Liver (tissue), 8 donors: ENCODE measurements at regions not wholly inside any gene's neighbourhood (a gene's known extent, or its start where the extent isn't known, plus 50 kb on each side); places are given as distances from the start of the nearest gene placed in this dataset.

Experiments used
- DNase-seq: peaks from one replicate; pipeline ENCODE4 v3.0.0-alpha.2; 2017; ENCODE audit warnings: low spot score
- H3K27ac ChIP-seq, 2 donors: one replicate each; pipeline ENCODE4 v1.7.0; 2013; ENCODE audit warnings: inconsistent platforms in 2 of 2, low read length in 2 of 2, control low read depth in 1 of 2, low read depth in 1 of 2, mild to moderate bottlenecking in 1 of 2
- H3K27me3 ChIP-seq, 4 donors: one replicate each; pipeline versions ENCODE4 v1.6.1 to v1.7.0; 2013; ENCODE audit warnings: low read length in 3 of 4, inconsistent platforms in 1 of 4, mild to moderate bottlenecking in 1 of 4, moderate library complexity in 1 of 4; ENCODE audit not compliant: control insufficient read depth in 4 of 4, insufficient read depth in 4 of 4
- H3K36me3 ChIP-seq, 4 donors: one replicate each; pipeline versions ENCODE4 v1.6.1 to v1.7.0; 2013; ENCODE audit warnings: low read length in 3 of 4, mild to moderate bottlenecking in 3 of 4, low read depth in 1 of 4, moderate library complexity in 1 of 4; ENCODE audit not compliant: control insufficient read depth in 4 of 4, insufficient read depth in 3 of 4
- H3K4me1 ChIP-seq, 4 donors: one replicate each; pipeline versions ENCODE4 v1.6.1 to v1.7.0; 2013; ENCODE audit warnings: low read length in 3 of 4, mild to moderate bottlenecking in 3 of 4, moderate library complexity in 1 of 4; ENCODE audit not compliant: control insufficient read depth in 4 of 4, insufficient read depth in 4 of 4
- H3K4me3 ChIP-seq, 3 donors: one replicate each; pipeline versions ENCODE4 v1.6.1 to v1.7.0; 2013; ENCODE audit warnings: low read length in 3 of 3, control low read depth in 1 of 3, low read depth in 1 of 3, mild to moderate bottlenecking in 1 of 3
- H3K9ac ChIP-seq, 2 donors: one replicate each; pipeline ENCODE4 v1.7.0; 2013; ENCODE audit warnings: low read length in 2 of 2, mild to moderate bottlenecking in 2 of 2, moderate library complexity in 2 of 2, control low read depth in 1 of 2, low read depth in 1 of 2
- H3K9me3 ChIP-seq, 4 donors: one replicate each; pipeline versions ENCODE4 v1.6.1 to v1.7.0; 2013; ENCODE audit warnings: low read length in 3 of 4; ENCODE audit not compliant: control insufficient read depth in 4 of 4
- ATF3 ChIP-seq: IDR thresholded peaks from 2 replicates; pipeline ENCODE4 v1.6.1; 2016; ENCODE audit warnings: antibody characterized with exemption
- CTCF ChIP-seq: fragments of 150-350 bp; IDR thresholded peaks from 2 replicates; pipeline ENCODE4 v1.5.1; 2017; ENCODE audit warnings: improper control_type of control experiment, low read depth, low read length; ENCODE audit not compliant: missing input control
- EGR1 ChIP-seq, 2 donors: IDR thresholded peaks; 2 replicates each; pipeline ENCODE4 v1.6.1; 2016 to 2018; ENCODE audit warnings: antibody characterized with exemption in 2 of 2, low read depth in 2 of 2
- FOXA1 ChIP-seq: IDR thresholded peaks from 2 replicates; pipeline ENCODE4 v1.6.1; 2016; ENCODE audit warnings: antibody characterized with exemption
- FOXA2 ChIP-seq: IDR thresholded peaks from 2 replicates; pipeline ENCODE4 v1.6.1; 2016; ENCODE audit warnings: antibody characterized with exemption
- GABPA ChIP-seq, 2 donors: IDR thresholded peaks in 1 of 2; conservative IDR thresholded peaks in 1 of 2; 2 replicates each; pipeline ENCODE4 v1.6.1; 2016; ENCODE audit warnings: antibody characterized with exemption in 2 of 2, mild to moderate bottlenecking in 1 of 2, moderate library complexity in 1 of 2
- HNF4A ChIP-seq, 2 donors: conservative IDR thresholded peaks; 2 replicates each; pipeline ENCODE4 v1.6.1; 2016; ENCODE audit warnings: antibody characterized with exemption in 2 of 2, mild to moderate bottlenecking in 2 of 2
- HNF4G ChIP-seq: IDR thresholded peaks from 2 replicates; pipeline ENCODE4 v1.6.1; 2016; ENCODE audit warnings: antibody characterized with exemption
- JUND ChIP-seq, 2 donors: IDR thresholded peaks; 2 replicates each; pipeline ENCODE4 v1.6.1; 2016; ENCODE audit warnings: antibody characterized with exemption in 2 of 2
- MAX ChIP-seq: IDR thresholded peaks from 2 replicates; pipeline ENCODE4 v1.6.1; 2016; ENCODE audit warnings: antibody characterized with exemption
- NR2F2 ChIP-seq: IDR thresholded peaks from 2 replicates; pipeline ENCODE4 v1.6.1; 2016; ENCODE audit warnings: antibody characterized with exemption
- RAD21 ChIP-seq, 2 donors: IDR thresholded peaks; 2 replicates each; pipeline ENCODE4 v1.6.1; 2016; ENCODE audit warnings: antibody characterized with exemption in 2 of 2, mild to moderate bottlenecking in 2 of 2
- REST ChIP-seq: IDR thresholded peaks from 2 replicates; pipeline ENCODE4 v1.6.1; 2016; ENCODE audit warnings: antibody characterized with exemption, mild to moderate bottlenecking
- RXRA ChIP-seq, 2 donors: IDR thresholded peaks; 2 replicates each; pipeline ENCODE4 v1.6.1; 2017 to 2018; ENCODE audit warnings: antibody characterized with exemption in 2 of 2, mild to moderate bottlenecking in 1 of 2
- SP1 ChIP-seq: IDR thresholded peaks from 2 replicates; pipeline ENCODE4 v1.6.1; 2018; ENCODE audit warnings: antibody characterized with exemption, mild to moderate bottlenecking
- TAF1 ChIP-seq: conservative IDR thresholded peaks from 2 replicates; pipeline ENCODE4 v1.6.1; 2016; ENCODE audit warnings: antibody characterized with exemption, mild to moderate bottlenecking
- YY1 ChIP-seq: IDR thresholded peaks from 2 replicates; pipeline ENCODE4 v1.6.1; 2016; ENCODE audit warnings: antibody characterized with exemption, mild to moderate bottlenecking
- ZBTB33 ChIP-seq: IDR thresholded peaks from 2 replicates; pipeline ENCODE4 v1.6.1; 2016; ENCODE audit warnings: antibody characterized with exemption
- WGBS: extraction: QIAGEN DNeasy Blood & Tissue Kit; methylation state at CpG from one replicate; pipeline ENCODE4 v1.1.7; 2013; 5-methylcytosine and 5-hydroxymethylcytosine counted together
- donor health status: healthy.
- donor health status: healthy.
- donor health status: healthy.
- donor health status: healthy.
- donor health status: healthy.

GRCh38 chr17:79288950-79289349 is 214.3 kb downstream of the ENGASE start (continued):
- no peak for TF ChIP-seq YY1
- no peak for TF ChIP-seq HNF4A (conservative IDR thresholded peaks at IDR 0.05)
- no peak for TF ChIP-seq MAX
- TF ChIP-seq GABPA (IDR thresholded peaks at IDR 0.05 in 1 of 2, conservative IDR thresholded peaks at IDR 0.05 in 1 of 2) = no peak
- TF ChIP-seq NR2F2 = no peak
- TF ChIP-seq RAD21 (IDR thresholded peaks at IDR 0.05) = no peak
- TF ChIP-seq FOXA2 = no peak

- H3K27me3 ChIP-seq = no peaks in the 10 kb centered on the region
- no peak for TF ChIP-seq HNF4A (conservative IDR thresholded peaks at IDR 0.05)
- no peak for TF ChIP-seq EGR1 (IDR thresholded peaks at IDR 0.05; ENCODE audit: low read depth in 2 of 2)
- no peak for TF ChIP-seq RXRA (IDR thresholded peaks at IDR 0.05)
- TF ChIP-seq RAD21 (IDR thresholded peaks at IDR 0.05) = no peak
- no peak for TF ChIP-seq HNF4G
- no peak for TF ChIP-seq CTCF
- no peak for TF ChIP-seq FOXA1
- TF ChIP-seq REST = no peak
- TF ChIP-seq YY1 = no peak
- TF ChIP-seq ZBTB33 = no peak
- no peak for TF ChIP-seq FOXA2
- TF ChIP-seq GABPA (IDR thresholded peaks at IDR 0.05 in 1 of 2, conservative IDR thresholded peaks at IDR 0.05 in 1 of 2) = no peak
- no peak for TF ChIP-seq JUND (IDR thresholded peaks at IDR 0.05)
- TF ChIP-seq MAX = no peak
- no peak for TF ChIP-seq ATF3
- TF ChIP-seq TAF1 = no peak
- TF ChIP-seq SP1 = no peak
- H3K9ac ChIP-seq = no peak overlapping the region
- no peaks in the 10 kb centered on the region for H3K36me3 ChIP-seq
- 30% methylated on average over 10 of the region's 10 CpGs for WGBS
- H3K4me1 ChIP-seq = peaks cover 4 to 13% (median 8%) of the 10 kb centered on the region in 4 donors
- H3K4me3 ChIP-seq = no peak overlapping the region
- DNase-seq = no peak
- H3K27ac ChIP-seq = no peak overlapping the region
- H3K9me3 ChIP-seq = no peaks in the 10 kb centered on the region
Observed at GRCh38 chr17:79286440-79286839, 211.8 kb downstream of the ENGASE start.
